T47D (cell line): ENCODE measurements at regions not wholly inside any gene's neighbourhood (a gene's known extent, or its start where the extent isn't known, plus 50 kb on each side); places are given as distances from the start of the nearest gene placed in this dataset.

Experiments used
- DNase-seq, 2 experiments: peaks; one replicate each; pipeline versions ENCODE4 v3.0.0 to v3.0.0-alpha.2; 2011 to 2012; ENCODE audit warnings: low read depth in 1 of 2, low spot score in 1 of 2
- JUND ChIP-seq: IDR thresholded peaks from 2 replicates; pipeline ENCODE4 v1.6.1; 2012; ENCODE audit warnings: low read depth
- in situ Hi-C: cut with HindIII; loops from 2 replicates; pipeline ENCODE4 v1.10.0; 2016; ENCODE audit warnings: low sequenced_read_pairs, low pct_unique_long_range_greater_than_20kb

- TF ChIP-seq JUND = no peak
- DNase-seq = peak in 1 of 2 experiments; percentile 25
- in situ Hi-C loops = no loop called here
Observed at GRCh38 chr15:92565351-92566125, 90.0 kb downstream of the FAM174B start.

GRCh38 chr15:92561754-92562153 is 93.8 kb downstream of the FAM174B start:
- no peak for TF ChIP-seq JUND
- no peak for DNase-seq
- in situ Hi-C loops = no loop called here

DNA sequence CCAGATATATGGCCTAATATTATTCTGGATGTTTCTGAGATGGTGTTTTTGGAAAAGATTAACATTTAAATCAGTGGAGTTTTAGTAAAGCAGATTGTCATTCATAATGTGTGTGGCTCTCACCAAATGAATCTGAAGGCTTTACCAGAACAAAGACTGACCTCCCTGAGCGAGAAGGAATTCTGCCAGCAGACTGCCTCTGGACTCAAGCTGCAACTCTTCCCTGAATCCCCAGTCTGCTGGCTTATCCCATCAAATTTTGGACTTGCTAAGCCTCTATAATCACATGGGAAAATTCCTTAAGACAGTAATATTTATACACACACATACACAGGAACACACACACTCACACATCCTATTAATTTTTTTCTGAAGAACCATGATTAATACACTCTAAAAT is 102.3 kb downstream of the FAM174B start:
- no peak for TF ChIP-seq JUND
- in situ Hi-C loops = no loop called here
- DNase-seq = no peak

GRCh38 chr15:92545996-92546395 is 109.6 kb downstream of the FAM174B start:
- DNase-seq = no peak
- no peak for TF ChIP-seq JUND
- in situ Hi-C loops = no loop called here

DNA sequence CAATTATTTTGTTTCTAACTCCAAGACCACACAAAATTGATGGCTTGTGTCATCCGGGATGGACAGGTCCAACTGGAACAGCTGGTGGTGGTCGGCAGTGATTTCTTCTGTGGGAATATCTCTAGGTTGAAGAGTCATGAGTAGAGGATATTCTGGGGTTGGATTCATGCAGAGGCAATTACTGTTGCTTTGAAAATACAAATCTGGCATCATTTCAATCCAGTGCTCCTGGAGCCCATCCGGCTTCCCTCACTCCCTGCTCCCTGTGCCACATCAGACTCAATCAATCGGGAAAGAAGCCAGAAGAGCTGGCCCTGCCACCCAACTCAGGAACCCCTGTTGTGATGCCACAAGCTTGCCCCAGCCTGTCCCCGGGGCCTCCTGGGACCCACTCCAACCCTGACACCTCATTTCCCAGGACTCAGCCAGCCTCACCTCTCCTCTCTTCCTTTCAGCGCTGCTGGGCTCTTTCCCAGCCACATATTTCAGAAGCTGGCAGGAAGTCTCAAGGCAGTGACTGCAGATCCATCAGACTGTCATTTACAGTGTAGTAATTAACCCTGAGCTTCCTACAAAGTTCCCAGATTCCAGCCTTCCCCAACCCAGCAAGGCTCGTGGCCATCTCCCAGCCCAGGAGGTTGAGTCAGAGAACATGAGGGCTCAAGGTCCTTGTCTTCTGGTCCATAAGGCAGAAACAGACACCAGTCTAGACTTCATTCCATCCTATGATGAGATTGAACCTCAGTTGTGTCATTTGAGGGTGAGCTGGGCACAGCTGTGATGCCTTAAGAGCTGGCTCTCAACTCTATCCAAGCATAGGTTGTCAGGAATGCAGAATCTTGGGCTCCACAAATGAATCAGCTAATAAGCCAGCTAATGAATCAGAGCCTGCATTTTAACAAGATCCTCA is 114.0 kb downstream of the FAM174B start:
- TF ChIP-seq JUND = no peak
- in situ Hi-C loops = no loop called here
- no peak for DNase-seq

GRCh38 chr15:92538115-92538514 is 117.5 kb downstream of the FAM174B start:
- in situ Hi-C loops = no loop called here
- no peak for TF ChIP-seq JUND
- no peak for DNase-seq

GRCh38 chr15:92533298-92533697 is 122.3 kb downstream of the FAM174B start:
- in situ Hi-C loops = no loop called here
- no peak for DNase-seq

GRCh38 chr15:92531406-92531805 is 124.2 kb downstream of the FAM174B start:
- TF ChIP-seq JUND = no peak
- DNase-seq = no peak
- in situ Hi-C loops = no loop called here

More at GRCh38 chr15:92533298-92533697, 122.3 kb downstream of the FAM174B start:
- TF ChIP-seq JUND = no peak

- TF ChIP-seq JUND = no peak
- in situ Hi-C loops = no loop called here
Observed at GRCh38 chr15:92528736-92529135, 126.8 kb downstream of the FAM174B start.

GRCh38 chr15:92527197-92527596 is 128.4 kb downstream of the FAM174B start:
- peak; percentile 41 to 62 for DNase-seq
- TF ChIP-seq JUND = no peak
- in situ Hi-C loops = no loop called here

More at GRCh38 chr15:92528736-92529135, 126.8 kb downstream of the FAM174B start:
- no peak for DNase-seq

- TF ChIP-seq JUND = no peak
- no peak for DNase-seq
- in situ Hi-C loops = no loop called here
Observed at GRCh38 chr15:92525758-92526245, 129.8 kb downstream of the FAM174B start.

DNA sequence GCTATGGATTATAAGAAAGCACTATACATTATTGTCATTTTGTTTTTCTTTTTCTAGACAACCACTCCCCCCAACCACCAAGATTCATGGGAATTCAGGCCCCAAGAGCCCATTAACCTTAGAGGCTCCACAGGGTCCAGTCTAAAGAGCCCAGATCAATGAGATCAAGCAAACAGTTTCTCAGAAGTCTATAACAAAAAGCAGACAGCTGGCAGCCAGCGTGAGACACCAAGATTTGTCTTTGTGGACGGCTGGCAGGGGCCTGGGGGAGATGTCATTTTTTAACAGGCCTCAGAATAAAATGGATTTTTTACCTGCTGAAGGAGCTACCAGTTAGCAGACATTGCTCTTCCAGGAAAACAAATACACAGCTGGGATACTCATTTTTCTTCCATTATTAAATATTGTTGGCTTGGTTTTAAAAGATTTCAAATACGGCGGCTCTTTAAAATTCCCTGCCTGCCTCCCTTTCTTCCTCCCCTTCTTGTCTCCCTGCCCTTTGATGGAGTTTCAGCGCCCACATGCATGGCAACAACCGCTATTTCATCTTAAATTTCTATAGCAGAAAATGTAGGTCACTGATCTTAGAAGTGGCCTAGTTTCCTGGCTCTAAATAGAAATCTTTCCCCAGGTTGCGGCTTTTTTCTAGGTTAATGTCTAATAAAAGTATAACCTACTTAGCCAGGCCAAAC is 130.6 kb downstream of the FAM174B start:
- DNase-seq = no peak
- no peak for TF ChIP-seq JUND
- in situ Hi-C loops = no loop called here

DNA sequence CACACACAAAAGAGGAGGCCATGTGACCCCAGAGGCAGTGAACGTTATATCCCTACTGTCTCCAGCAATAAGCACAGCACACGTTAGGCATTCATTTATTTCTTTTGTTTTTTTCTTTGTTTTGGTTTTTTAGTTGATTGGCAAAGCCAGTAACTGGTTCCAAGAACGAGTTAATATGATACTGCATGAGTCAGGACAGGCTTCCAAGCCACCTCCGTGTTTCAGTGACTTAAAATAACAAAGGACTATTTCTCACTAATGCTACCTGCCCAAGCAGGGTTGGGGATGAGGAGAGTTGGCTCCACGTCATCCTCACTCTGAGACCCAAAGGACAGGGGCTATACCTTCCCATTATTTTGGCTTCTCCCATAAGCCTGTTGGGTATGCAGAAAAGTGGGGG is 130.5 kb downstream of the ST8SIA2 start:
- in situ Hi-C loops = no loop called here
- no peak for TF ChIP-seq JUND

More for the DNA sequence above, 130.5 kb downstream of the ST8SIA2 start:
- no peak for DNase-seq
